ENCODE measurements at regions not wholly inside any gene's neighbourhood (a gene's known extent, or its start where the extent isn't known, plus 50 kb on each side); places are given as distances from the start of the nearest gene placed in this dataset.
"Not testable (repeated sequence)": the region's sequence is repeated elsewhere in the genome, so short reads cannot be mapped to it uniquely, and the experiment has no call there.

DNA sequence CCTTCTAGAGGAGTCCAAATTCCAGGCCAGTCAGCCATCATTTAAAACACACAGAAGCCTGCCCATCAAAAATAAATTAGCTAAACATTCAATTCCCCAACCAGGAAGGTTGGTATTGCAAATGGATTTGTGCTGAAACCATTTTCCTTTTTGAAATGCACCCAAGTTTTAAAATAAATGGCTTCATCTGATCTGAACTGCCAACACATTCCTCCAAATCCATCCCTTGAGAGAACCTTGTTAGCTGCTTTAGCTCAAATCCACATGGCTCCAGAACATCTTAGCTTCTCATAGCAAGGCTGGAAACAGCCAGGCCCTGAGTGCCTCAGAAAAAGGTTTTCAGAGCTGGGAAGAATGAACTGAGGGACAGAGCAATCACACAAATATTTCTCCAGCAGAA lies 306.3 kb downstream of the FZD1 start:
- TF ChIP-seq, protein P1, sequence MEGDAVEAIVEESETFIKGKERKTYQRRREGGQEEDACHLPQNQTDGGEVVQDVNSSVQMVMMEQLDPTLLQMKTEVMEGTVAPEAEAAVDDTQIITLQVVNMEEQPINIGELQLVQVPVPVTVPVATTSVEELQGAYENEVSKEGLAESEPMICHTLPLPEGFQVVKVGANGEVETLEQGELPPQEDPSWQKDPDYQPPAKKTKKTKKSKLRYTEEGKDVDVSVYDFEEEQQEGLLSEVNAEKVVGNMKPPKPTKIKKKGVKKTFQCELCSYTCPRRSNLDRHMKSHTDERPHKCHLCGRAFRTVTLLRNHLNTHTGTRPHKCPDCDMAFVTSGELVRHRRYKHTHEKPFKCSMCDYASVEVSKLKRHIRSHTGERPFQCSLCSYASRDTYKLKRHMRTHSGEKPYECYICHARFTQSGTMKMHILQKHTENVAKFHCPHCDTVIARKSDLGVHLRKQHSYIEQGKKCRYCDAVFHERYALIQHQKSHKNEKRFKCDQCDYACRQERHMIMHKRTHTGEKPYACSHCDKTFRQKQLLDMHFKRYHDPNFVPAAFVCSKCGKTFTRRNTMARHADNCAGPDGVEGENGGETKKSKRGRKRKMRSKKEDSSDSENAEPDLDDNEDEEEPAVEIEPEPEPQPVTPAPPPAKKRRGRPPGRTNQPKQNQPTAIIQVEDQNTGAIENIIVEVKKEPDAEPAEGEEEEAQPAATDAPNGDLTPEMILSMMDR (conservative IDR thresholded peaks at IDR 0.05; ENCODE audit: low read length), result no peak
- H3K4me3 ChIP-seq (ENCODE audit: low read length), result no peak overlapping the region
- no peak for DNase-seq (ENCODE audit: low read depth)

DNA sequence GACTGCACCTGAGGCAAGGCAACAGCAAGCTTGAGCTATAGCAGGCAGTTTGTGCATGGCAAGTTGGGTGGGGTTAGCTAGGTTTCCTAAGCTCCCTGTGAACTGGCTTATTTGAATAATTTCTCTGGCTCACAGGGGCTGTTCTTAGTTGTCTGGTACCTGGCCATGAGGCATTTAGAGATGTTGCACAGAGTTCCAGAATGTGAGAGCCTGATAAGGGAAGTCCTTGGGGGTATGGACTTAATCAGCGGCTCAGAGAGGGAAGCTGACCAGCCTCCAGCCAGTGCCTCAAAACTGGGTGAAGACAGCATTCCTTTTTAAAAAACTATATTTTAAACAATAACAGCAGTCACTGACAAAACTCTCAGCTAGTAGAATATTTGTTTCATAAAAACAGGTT lies 307.4 kb downstream of the FZD1 start:
- DNase-seq (ENCODE audit: low read depth), result no peak
- TF ChIP-seq, protein P1 (conservative IDR thresholded peaks at IDR 0.05; ENCODE audit: low read length), result no peak
- no peak overlapping the region for H3K4me3 ChIP-seq (ENCODE audit: low read length)

DNA sequence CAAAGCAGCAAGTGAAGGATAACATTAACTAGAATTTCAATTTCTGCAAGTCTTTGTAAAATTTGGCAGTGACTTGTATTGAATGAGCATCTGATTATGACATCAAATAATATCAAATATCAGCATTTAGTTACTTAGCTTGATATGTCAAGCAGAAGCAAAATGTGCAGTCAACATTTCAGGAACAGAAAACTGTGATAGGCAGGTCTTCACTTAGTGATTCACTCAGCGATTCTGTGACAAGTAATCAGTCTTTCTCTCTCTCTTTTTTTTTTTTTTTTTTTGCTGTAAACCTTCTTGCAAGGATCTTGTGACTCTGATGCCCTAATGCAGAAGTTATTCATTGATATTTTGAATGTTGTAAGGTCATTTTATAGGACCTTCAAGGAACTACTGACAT lies 307.1 kb downstream of the MTERF1 start:
- TF ChIP-seq, protein P1 (conservative IDR thresholded peaks at IDR 0.05; ENCODE audit: low read length), result no peak
- no peak for DNase-seq (ENCODE audit: low read depth)
- no peak overlapping the region for H3K4me3 ChIP-seq (ENCODE audit: low read length)

DNA sequence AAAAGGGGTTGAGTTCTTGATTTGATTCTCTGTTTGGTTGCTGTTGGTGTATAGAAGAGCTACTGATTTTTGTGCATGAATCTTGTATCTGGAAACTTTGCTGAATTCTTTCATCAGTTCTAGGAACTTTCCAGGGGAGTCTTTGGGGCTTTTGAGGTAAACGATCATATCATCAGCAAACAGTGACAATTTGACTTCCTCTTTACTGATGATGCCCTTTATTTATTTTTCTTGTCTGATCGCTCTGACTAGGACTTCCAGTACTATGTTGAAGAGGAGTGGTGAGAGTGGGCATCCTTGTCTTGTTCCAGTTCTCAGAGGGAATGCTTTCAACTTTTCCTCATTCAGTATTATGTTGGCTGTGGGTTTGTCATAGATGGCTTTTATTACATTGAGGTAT lies 304.0 kb downstream of the MTERF1 start:
- DNase-seq (ENCODE audit: low read depth); H3K4me3 ChIP-seq (ENCODE audit: low read length): not testable (repeated sequence)

DNA sequence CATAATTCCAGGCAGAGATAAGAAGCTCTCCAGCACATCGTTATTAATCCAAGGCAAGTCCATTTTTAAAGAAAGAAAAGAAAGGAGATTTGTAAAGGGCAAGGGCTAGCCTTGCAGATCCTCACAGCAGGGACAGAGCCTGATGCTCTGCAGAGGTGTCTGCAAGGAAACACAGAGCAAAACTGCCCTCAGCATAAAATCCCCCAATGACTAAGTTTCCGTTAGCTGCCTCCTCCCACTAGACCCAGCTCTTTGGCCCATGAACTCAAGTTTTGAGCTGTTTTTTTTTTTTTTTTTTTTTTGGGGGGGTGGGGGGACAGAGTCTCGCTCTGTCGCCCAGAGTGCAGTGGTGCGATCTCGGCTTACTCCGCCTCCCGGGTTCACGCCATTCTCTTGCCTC lies 300.7 kb downstream of the MTERF1 start:
- H3K4me3 ChIP-seq (ENCODE audit: low read length), result no peak overlapping the region
- TF ChIP-seq, protein P1 (conservative IDR thresholded peaks at IDR 0.05; ENCODE audit: low read length), result no peak
- DNase-seq (ENCODE audit: low read depth), result no peak

DNA sequence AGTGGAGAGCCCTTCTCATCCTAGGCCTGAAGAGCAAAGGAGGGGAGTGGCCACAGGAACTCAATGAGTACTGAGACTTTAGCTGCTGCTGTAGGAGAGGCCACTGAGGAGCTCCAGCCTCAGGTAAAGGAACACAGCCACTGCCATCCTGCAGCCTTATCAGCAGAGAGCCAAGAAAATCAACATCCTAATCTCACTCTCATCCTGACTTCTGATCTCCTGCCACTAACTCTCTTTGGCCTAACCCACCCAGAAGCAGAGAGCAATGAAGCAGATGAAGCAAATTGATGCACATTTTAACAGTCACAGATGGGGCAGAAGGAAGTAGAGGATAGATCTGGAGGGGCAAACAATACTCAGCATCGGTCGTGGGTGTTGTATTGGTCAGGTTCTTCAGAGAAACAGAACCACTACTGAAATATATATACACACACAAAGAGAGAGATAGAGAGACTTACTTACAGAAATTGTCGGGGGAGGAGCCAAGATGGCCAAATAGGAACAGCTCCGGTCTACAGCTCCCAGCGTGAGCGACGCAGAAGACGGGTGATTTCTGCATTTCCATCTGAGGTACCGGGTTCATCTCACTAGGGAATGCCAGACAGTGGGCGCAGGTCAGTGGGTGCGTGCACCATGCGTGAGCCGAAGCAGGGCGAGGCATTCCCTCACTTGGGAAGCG lies 297.6 kb downstream of the MTERF1 start:
- no peak overlapping the region for H3K4me3 ChIP-seq (ENCODE audit: low read length)
- TF ChIP-seq, protein P1 (conservative IDR thresholded peaks at IDR 0.05; ENCODE audit: low read length), result no peak
- no peak for DNase-seq (ENCODE audit: low read depth)

DNA sequence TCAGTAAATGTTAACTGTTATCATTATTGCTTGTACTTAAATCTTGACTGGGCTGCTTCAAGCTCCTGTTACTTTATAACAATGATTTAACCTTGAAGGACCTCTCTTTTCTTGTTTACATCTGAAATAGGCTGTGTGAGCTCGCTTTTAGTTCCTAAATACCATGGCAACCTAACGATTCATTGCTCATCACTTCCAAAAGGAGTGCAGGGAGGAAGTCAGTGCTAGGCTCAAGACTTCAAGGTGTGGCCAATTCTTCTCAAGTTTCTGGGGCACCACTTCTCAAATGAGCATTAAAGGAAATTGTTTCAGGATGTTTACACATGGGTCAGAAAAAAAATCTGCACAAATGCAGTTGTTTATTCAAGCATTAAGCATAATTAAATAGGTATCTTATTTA lies 284.2 kb downstream of the MTERF1 start:
- TF ChIP-seq, protein P1 (conservative IDR thresholded peaks at IDR 0.05; ENCODE audit: low read length), result no peak
- H3K4me3 ChIP-seq (ENCODE audit: low read length), result no peak overlapping the region
- no peak for DNase-seq (ENCODE audit: low read depth)

DNA sequence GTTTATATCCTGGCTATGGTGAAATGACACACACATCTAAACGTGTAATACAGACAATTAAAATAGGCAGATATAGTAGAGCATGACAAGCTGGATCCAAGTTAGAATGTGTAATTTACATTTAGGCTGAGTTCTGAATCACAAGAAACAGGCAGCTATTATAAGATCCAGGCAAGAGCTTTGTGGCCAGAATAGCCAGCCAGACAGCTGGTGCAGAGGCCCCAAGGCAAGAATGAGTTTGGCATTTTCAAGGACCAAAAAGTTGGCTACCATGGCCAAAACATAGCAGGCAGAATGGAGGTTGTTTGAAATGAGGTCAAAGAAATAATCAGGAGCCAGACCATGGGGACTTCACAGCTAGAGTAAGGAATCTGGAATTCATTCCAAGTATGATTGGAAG lies 281.7 kb downstream of the MTERF1 start:
- TF ChIP-seq, protein P1 (conservative IDR thresholded peaks at IDR 0.05; ENCODE audit: low read length), result no peak
- no peak overlapping the region for H3K4me3 ChIP-seq (ENCODE audit: low read length)
- DNase-seq (ENCODE audit: low read depth), result no peak

Data from AG10803 (cell line).